Fibroblast of lung (primary cell): ENCODE measurements at regions not wholly inside any gene's neighbourhood (a gene's known extent, or its start where the extent isn't known, plus 50 kb on each side); places are given as distances from the start of the nearest gene placed in this dataset.
A peak's percentile ranks its signal among the peaks of the same experiment; 100 is the strongest.

Experiments used
- DNase-seq, 2 donors: peaks; one replicate each; pipeline versions ENCODE4 v3.0.0 to v3.0.0-alpha.2; 2010; ENCODE audit warnings: low read depth in 2 of 2
- H2AFZ ChIP-seq: 2 replicates; pipeline ENCODE4 v1.5.1; 2012; ENCODE audit warnings: low read length, control low read depth, inconsistent platforms
- H3K27ac ChIP-seq: 2 replicates; pipeline ENCODE4 v1.5.1; 2011; ENCODE audit warnings: low read length, control low read depth; ENCODE audit not compliant: insufficient read depth
- H3K27me3 ChIP-seq: 2 replicates; pipeline ENCODE4 v1.5.1; 2011; ENCODE audit warnings: mild to moderate bottlenecking, low read length; ENCODE audit not compliant: control insufficient read depth, insufficient read depth
- H3K36me3 ChIP-seq: 2 replicates; pipeline ENCODE4 v1.5.1; 2011; ENCODE audit warnings: low read length; ENCODE audit not compliant: control insufficient read depth, insufficient read depth
- H3K4me1 ChIP-seq: 2 replicates; pipeline ENCODE4 v1.5.1; 2011; ENCODE audit warnings: low read length; ENCODE audit not compliant: control insufficient read depth, insufficient read depth; ENCODE audit errors: extremely low read depth
- H3K4me2 ChIP-seq: 2 replicates; pipeline ENCODE4 v1.5.1; 2011; ENCODE audit warnings: low read length, control low read depth; ENCODE audit not compliant: insufficient read depth; ENCODE audit errors: extremely low read depth
- H3K4me3 ChIP-seq, 4 experiments: fragments of 200-600 bp in 1 of 4; sonication (generic) in 1 of 4; replicated peaks in 1 of 4; 2 replicates each; pipeline ENCODE4 v1.5.1; 2011 to 2016; ENCODE audit warnings: low read length in 4 of 4, low read depth in 3 of 4, mild to moderate bottlenecking in 3 of 4, control low read depth in 2 of 4, inconsistent platforms in 1 of 4, mixed read lengths in 1 of 4; ENCODE audit not compliant: insufficient read depth in 1 of 4; ENCODE audit errors: control extremely low read depth in 1 of 4
- H3K79me2 ChIP-seq: 2 replicates; pipeline ENCODE4 v1.5.1; 2012; ENCODE audit warnings: mild to moderate bottlenecking, low read length, inconsistent platforms; ENCODE audit not compliant: control insufficient read depth, insufficient read depth
- H3K9ac ChIP-seq: 2 replicates; pipeline ENCODE4 v1.5.1; 2011; ENCODE audit warnings: mild to moderate bottlenecking, low read length, control low read depth; ENCODE audit not compliant: insufficient read depth
- H3K9me3 ChIP-seq: 2 replicates; pipeline ENCODE4 v1.5.1; 2012; ENCODE audit warnings: low read depth, low read length; ENCODE audit not compliant: control insufficient read depth, insufficient read depth
- H4K20me1 ChIP-seq: 2 replicates; pipeline ENCODE4 v1.5.1; 2011; ENCODE audit warnings: low read length; ENCODE audit not compliant: control insufficient read depth, insufficient read depth; ENCODE audit errors: extremely low read depth
- EZH2 ChIP-seq: IDR thresholded peaks from 2 replicates; pipeline ENCODE4 v1.5.1; 2012; ENCODE audit warnings: low read length, control low read depth, mild to moderate bottlenecking; ENCODE audit errors: missing control alignments
- TF ChIP-seq, protein P1 (sequence below), 2 donors: IDR thresholded peaks in 1 of 2; conservative IDR thresholded peaks in 1 of 2; 1 replicate in 1 of 2; 2 replicates in 1 of 2; pipeline ENCODE4 v1.5.1; 2011 to 2012; ENCODE audit warnings: low read length in 2 of 2, control low read depth in 1 of 2, inconsistent platforms in 1 of 2, low read depth in 1 of 2, mild to moderate bottlenecking in 1 of 2

GRCh38 chr1:185573677-185574076 is 160.5 kb upstream of the HMCN1 start:
- Histone ChIP-seq H3K36me3 (no peaks in the 10 kb centered on the region), H2AFZ (no peak overlapping the region), H3K9ac (no peak overlapping the region), H3K4me3 (no peak overlapping the region), H3K27me3 (no peaks in the 10 kb centered on the region), H3K27ac (no peak overlapping the region), H3K9me3 (no peaks in the 10 kb centered on the region), H4K20me1 (no peaks in the 10 kb centered on the region), H3K4me2 (no peak overlapping the region), H3K4me1 (no peaks in the 10 kb centered on the region), H3K79me2 (no peaks in the 10 kb centered on the region)
- TF ChIP-seq, protein P1, sequence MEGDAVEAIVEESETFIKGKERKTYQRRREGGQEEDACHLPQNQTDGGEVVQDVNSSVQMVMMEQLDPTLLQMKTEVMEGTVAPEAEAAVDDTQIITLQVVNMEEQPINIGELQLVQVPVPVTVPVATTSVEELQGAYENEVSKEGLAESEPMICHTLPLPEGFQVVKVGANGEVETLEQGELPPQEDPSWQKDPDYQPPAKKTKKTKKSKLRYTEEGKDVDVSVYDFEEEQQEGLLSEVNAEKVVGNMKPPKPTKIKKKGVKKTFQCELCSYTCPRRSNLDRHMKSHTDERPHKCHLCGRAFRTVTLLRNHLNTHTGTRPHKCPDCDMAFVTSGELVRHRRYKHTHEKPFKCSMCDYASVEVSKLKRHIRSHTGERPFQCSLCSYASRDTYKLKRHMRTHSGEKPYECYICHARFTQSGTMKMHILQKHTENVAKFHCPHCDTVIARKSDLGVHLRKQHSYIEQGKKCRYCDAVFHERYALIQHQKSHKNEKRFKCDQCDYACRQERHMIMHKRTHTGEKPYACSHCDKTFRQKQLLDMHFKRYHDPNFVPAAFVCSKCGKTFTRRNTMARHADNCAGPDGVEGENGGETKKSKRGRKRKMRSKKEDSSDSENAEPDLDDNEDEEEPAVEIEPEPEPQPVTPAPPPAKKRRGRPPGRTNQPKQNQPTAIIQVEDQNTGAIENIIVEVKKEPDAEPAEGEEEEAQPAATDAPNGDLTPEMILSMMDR (conservative IDR thresholded peaks at IDR 0.05 in 1 of 2, IDR thresholded peaks at IDR 0.05 in 1 of 2; ENCODE audit: low read depth in 1 of 2, low read length in 2 of 2): no peak
- no peak for DNase-seq

DNA sequence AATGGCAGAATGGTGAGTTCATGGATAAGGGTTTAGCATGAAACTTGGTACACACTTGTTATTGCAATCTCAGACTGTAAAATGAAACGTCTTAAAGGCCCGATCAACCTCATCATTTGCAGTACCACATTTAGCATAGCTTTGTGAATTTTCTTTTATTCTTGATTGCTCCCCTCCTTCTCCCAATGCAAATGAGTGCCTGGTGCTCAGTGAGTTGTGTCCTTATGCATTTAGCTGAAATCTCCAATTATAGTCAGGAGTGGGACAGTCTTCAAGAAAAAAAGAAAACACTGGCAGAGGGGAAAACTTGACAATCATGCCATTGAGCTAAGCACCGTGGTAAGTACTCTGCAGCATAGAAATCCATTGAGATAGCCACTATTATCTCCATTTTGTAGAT is 161.0 kb upstream of the HMCN1 start:
- H3K36me3 ChIP-seq: no peaks in the 10 kb centered on the region
- no peaks in the 10 kb centered on the region for H4K20me1 ChIP-seq
- no peaks in the 10 kb centered on the region for H3K79me2 ChIP-seq
- DNase-seq: no peak
- H3K9ac ChIP-seq: no peak overlapping the region
- H2AFZ ChIP-seq: no peak overlapping the region
- TF ChIP-seq EZH2: no peak
- TF ChIP-seq, protein P1 (conservative IDR thresholded peaks at IDR 0.05 in 1 of 2, IDR thresholded peaks at IDR 0.05 in 1 of 2; ENCODE audit: low read depth in 1 of 2, low read length in 2 of 2): no peak
- no peaks in the 10 kb centered on the region for H3K27me3 ChIP-seq
- H3K4me3 ChIP-seq: no peak overlapping the region
- no peaks in the 10 kb centered on the region for H3K4me1 ChIP-seq
- no peak overlapping the region for H3K4me2 ChIP-seq
- no peak overlapping the region for H3K27ac ChIP-seq
- no peaks in the 10 kb centered on the region for H3K9me3 ChIP-seq

- H4K20me1 ChIP-seq: no peaks in the 10 kb centered on the region
- no peak overlapping the region for H3K4me2 ChIP-seq
- no peaks in the 10 kb centered on the region for H3K9me3 ChIP-seq
- no peaks in the 10 kb centered on the region for H3K4me1 ChIP-seq
- TF ChIP-seq EZH2: no peak
- TF ChIP-seq, protein P1 (conservative IDR thresholded peaks at IDR 0.05 in 1 of 2, IDR thresholded peaks at IDR 0.05 in 1 of 2; ENCODE audit: low read depth in 1 of 2, low read length in 2 of 2): no peak
- no peaks in the 10 kb centered on the region for H3K36me3 ChIP-seq
- no peaks in the 10 kb centered on the region for H3K27me3 ChIP-seq
- H3K4me3 ChIP-seq: no peak overlapping the region
- no peak overlapping the region for H2AFZ ChIP-seq
- no peak overlapping the region for H3K9ac ChIP-seq
- H3K27ac ChIP-seq: no peak overlapping the region
- no peaks in the 10 kb centered on the region for H3K79me2 ChIP-seq
- peak in 1 of 2 donors; percentile 34 for DNase-seq
Observed at GRCh38 chr1:185570962-185571361, 163.2 kb upstream of the HMCN1 start.
